Pancreas (tissue), 10 donors: ENCODE measurements at regions not wholly inside any gene's neighbourhood (a gene's known extent, or its start where the extent isn't known, plus 50 kb on each side); places are given as distances from the start of the nearest gene placed in this dataset.

Source experiments
- ATAC-seq, 4 donors: fragments of 200-7000 bp; cut with Tn5 transposase; one replicate each; pipeline versions ENCODE4 v1.8.0 to v1.9.1; 2020; ENCODE audit warnings: mild to moderate bottlenecking in 4 of 4, moderate library complexity in 4 of 4
- DNase-seq, 6 donors: peaks; one replicate each; pipeline ENCODE4 v3.0.0-alpha.2; 2020
- FAIRE-seq: peaks from 2 replicates; lab custom pipeline; 2012; peaks lifted over from hg19 to GRCh38; lab: Jason Lieb, UNC
- H3K27ac ChIP-seq, 4 donors: fragments of 200-600 bp; sonication (generic); 1 replicate in 3 of 4; 2 replicates in 1 of 4; pipeline versions ENCODE4 v1.5.0 to v1.8.0; 2020
- H3K27me3 ChIP-seq, 4 donors: fragments of 200-600 bp; one replicate each; pipeline ENCODE4 v1.8.0; 2021
- H3K36me3 ChIP-seq, 3 donors: fragments of 200-600 bp; sonication (generic) in 1 of 3; one replicate each; pipeline versions ENCODE4 v1.5.0 to v1.8.0; 2020 to 2021
- H3K4me1 ChIP-seq, 3 donors: fragments of 200-600 bp; one replicate each; pipeline ENCODE4 v1.8.0; 2021
- H3K4me3 ChIP-seq, 4 donors: fragments of 200-600 bp; sonication (generic) in 2 of 4; one replicate each; pipeline versions ENCODE4 v1.5.0 to v1.8.0; 2020 to 2021
- H3K9me3 ChIP-seq, 4 donors: fragments of 200-600 bp; one replicate each; pipeline ENCODE4 v1.8.0; 2021
- WGBS, 2 donors: extraction: QIAGEN DNeasy Blood & Tissue Kit; methylation state at CpG; one replicate each; pipeline ENCODE4 v1.1.7; 2013; 5-methylcytosine and 5-hydroxymethylcytosine counted together
- intact Hi-C, 3 donors: fragments of 100-400 bp; cut with DNase I; formaldehyde crosslinking; loops; one replicate each; pipeline versions ENCODE4 v1.11.1 to v1.14.2; 2022
- TF ChIP-seq, protein P1 (sequence below), 4 donors: fragments of 200-600 bp; sonication (generic) in 3 of 4; IDR thresholded peaks; one replicate each; pipeline versions ENCODE4 v1.5.0 to v1.8.0; 2021; ENCODE audit warnings: antibody characterized with exemption in 4 of 4
- donor health status: healthy with polysubstance abuse.
- donor health status: DM: no; HTN: no; CAD: no; lungs with moderate emphysema.
- donor health status: DM: no; HTN: no; CAD: no.
- donor health status: control.
- donor health status: control.
- donor health status: Bipolar disorder and iron deficiency.
- donor health status: DM: yes; HTN: yes; CAD: no.
- donor health status: DM: no; HTN: no; CAD: no.
- donor health status: DM: no; HTN: no; CAD: no.
- donor health status: DM: yes; HTN: yes; CAD: no.

DNA sequence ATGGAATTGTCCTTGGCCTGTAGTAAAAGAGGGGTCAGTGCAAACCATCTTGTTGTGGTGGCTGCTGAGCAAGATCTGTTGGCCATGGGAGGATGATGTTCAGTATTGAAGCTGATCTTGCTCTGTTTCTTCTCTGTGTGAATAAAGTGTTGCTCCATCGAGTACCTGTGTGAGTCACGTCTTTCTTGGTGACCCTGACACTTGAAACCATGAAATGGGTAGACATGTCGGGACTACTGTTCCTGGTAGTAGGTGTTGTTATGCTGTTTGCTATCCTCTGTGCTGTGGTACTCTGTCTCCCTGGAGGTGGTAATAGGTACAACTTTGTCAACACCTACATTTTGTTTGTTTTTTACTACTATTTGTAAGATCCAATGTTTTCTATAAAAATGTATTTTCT lies 330.6 kb downstream of the MDFIC start:
- intact Hi-C loops: no loop called here
- no peak for DNase-seq
- FAIRE-seq: no peak
- H3K4me3 ChIP-seq: no peak overlapping the region
- TF ChIP-seq, protein P1, sequence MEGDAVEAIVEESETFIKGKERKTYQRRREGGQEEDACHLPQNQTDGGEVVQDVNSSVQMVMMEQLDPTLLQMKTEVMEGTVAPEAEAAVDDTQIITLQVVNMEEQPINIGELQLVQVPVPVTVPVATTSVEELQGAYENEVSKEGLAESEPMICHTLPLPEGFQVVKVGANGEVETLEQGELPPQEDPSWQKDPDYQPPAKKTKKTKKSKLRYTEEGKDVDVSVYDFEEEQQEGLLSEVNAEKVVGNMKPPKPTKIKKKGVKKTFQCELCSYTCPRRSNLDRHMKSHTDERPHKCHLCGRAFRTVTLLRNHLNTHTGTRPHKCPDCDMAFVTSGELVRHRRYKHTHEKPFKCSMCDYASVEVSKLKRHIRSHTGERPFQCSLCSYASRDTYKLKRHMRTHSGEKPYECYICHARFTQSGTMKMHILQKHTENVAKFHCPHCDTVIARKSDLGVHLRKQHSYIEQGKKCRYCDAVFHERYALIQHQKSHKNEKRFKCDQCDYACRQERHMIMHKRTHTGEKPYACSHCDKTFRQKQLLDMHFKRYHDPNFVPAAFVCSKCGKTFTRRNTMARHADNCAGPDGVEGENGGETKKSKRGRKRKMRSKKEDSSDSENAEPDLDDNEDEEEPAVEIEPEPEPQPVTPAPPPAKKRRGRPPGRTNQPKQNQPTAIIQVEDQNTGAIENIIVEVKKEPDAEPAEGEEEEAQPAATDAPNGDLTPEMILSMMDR (IDR thresholded peaks at IDR 0.05): no peak
- no peaks in the 10 kb centered on the region for H3K27me3 ChIP-seq
- no peaks in the 10 kb centered on the region for H3K9me3 ChIP-seq
- no peaks in the 10 kb centered on the region for H3K4me1 ChIP-seq
- 89 to 96% methylated on average over 3 of the region's 3 CpGs for WGBS, 2 donors
- no peak overlapping the region for H3K27ac ChIP-seq
- ATAC-seq: no peak
- H3K36me3 ChIP-seq: no peaks in the 10 kb centered on the region

DNA sequence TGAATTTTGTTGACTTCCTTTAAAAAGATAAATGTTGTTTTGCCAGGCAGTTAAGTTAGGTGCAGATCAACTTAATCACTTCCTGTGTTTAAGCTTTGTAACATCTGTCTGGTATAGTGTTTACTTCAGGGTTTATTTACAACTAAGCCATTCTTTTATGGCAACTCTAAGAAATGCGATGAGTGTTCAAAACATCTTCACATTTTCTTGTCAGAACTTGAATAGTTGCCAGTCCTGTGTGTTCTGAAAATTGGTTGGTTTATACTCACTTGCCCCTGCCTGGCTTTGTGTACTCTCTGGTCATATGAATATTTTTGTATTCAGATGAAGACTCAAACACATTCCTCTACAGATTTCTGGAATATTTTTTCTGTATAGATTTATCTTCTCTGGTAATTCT lies 327.2 kb downstream of the MDFIC start:
- no peak for DNase-seq
- Histone ChIP-seq H3K4me1 (no peaks in the 10 kb centered on the region), H3K27me3 (no peaks in the 10 kb centered on the region), H3K4me3 (no peak overlapping the region), H3K27ac (no peak overlapping the region), H3K36me3 (no peaks in the 10 kb centered on the region), H3K9me3 (no peaks in the 10 kb centered on the region)
- TF ChIP-seq, protein P1 (IDR thresholded peaks at IDR 0.05): no peak
- ATAC-seq: no peak
- no peak for FAIRE-seq
- intact Hi-C loops: no loop called here
- 42 to 51% methylated on average over 1 of the region's 1 CpG for WGBS, 2 donors

GRCh38 chr7:115241151-115241550 lies 319.3 kb downstream of the MDFIC start:
- DNase-seq (no peak), ATAC-seq (no peak), FAIRE-seq (no peak)
- WGBS, 2 donors: 58 to 61% methylated on average over 1 of the region's 1 CpG
- intact Hi-C loops: no loop called here
- Histone ChIP-seq H3K27ac (no peak overlapping the region), H3K9me3 (no peaks in the 10 kb centered on the region), H3K4me3 (no peak overlapping the region), H3K4me1 (no peaks in the 10 kb centered on the region), H3K27me3 (no peaks in the 10 kb centered on the region), H3K36me3 (no peaks in the 10 kb centered on the region)
- TF ChIP-seq, protein P1 (IDR thresholded peaks at IDR 0.05): no peak

GRCh38 chr7:115240242-115240641 lies 318.3 kb downstream of the MDFIC start:
- Histone ChIP-seq H3K9me3 (no peaks in the 10 kb centered on the region), H3K27me3 (no peaks in the 10 kb centered on the region), H3K27ac (no peak overlapping the region), H3K36me3 (no peaks in the 10 kb centered on the region), H3K4me1 (no peaks in the 10 kb centered on the region), H3K4me3 (no peak overlapping the region)
- FAIRE-seq (no peak), ATAC-seq (no peak), DNase-seq (no peak)
- 44 to 71% methylated on average over 1 of the region's 1 CpG for WGBS, 2 donors
- TF ChIP-seq, protein P1 (IDR thresholded peaks at IDR 0.05): no peak
- intact Hi-C loops: no loop called here

GRCh38 chr7:115235075-115235474 lies 313.2 kb downstream of the MDFIC start:
- H3K27me3 ChIP-seq: no peaks in the 10 kb centered on the region
- intact Hi-C loops: no loop called here
- TF ChIP-seq, protein P1 (IDR thresholded peaks at IDR 0.05): no peak
- no peaks in the 10 kb centered on the region for H3K9me3 ChIP-seq
- no peak for DNase-seq
- WGBS, 2 donors: 77 to 88% methylated on average over 2 of the region's 2 CpGs
- H3K4me1 ChIP-seq: no peaks in the 10 kb centered on the region
- no peak for ATAC-seq
- FAIRE-seq: no peak
- H3K4me3 ChIP-seq: no peak overlapping the region
- no peak overlapping the region for H3K27ac ChIP-seq
- no peaks in the 10 kb centered on the region for H3K36me3 ChIP-seq
